ENCODE measurements at regions not wholly inside any gene's neighbourhood (a gene's known extent, or its start where the extent isn't known, plus 50 kb on each side); places are given as distances from the start of the nearest gene placed in this dataset.
"Not testable (repeated sequence)": the region's sequence is repeated elsewhere in the genome, so short reads cannot be mapped to it uniquely, and the experiment has no call there.

- DNase-seq (ENCODE audit: low read depth, low spot score), result not testable (repeated sequence)
Measured at GRCh38 chr18:5830902-5831301, 64.4 kb downstream of the TMEM200C start.

- no peak for DNase-seq (ENCODE audit: low read depth, low spot score)
Measured at GRCh38 chr18:5828913-5829312, 66.4 kb downstream of the TMEM200C start.

GRCh38 chr18:5825663-5826062 lies 69.7 kb downstream of the TMEM200C start:
- DNase-seq (ENCODE audit: low read depth, low spot score), result no peak

- DNase-seq (ENCODE audit: low read depth, low spot score), result peak; percentile 18
Measured at GRCh38 chr18:5824370-5824984, 70.8 kb downstream of the TMEM200C start.

GRCh38 chr18:5817816-5818215 lies 77.5 kb downstream of the TMEM200C start:
- DNase-seq (ENCODE audit: low read depth, low spot score), result no peak

GRCh38 chr18:5806860-5807259 lies 88.5 kb downstream of the TMEM200C start:
- DNase-seq (ENCODE audit: low read depth, low spot score), result no peak

GRCh38 chr18:5787936-5788335 lies 107.4 kb downstream of the TMEM200C start:
- no peak for DNase-seq (ENCODE audit: low read depth, low spot score)

GRCh38 chr18:5779922-5780321 lies 115.4 kb downstream of the TMEM200C start:
- no peak for DNase-seq (ENCODE audit: low read depth, low spot score)

GRCh38 chr18:5772306-5773105 lies 122.8 kb downstream of the TMEM200C start:
- DNase-seq (ENCODE audit: low read depth, low spot score), result no peak

GRCh38 chr18:5771343-5771742 lies 124.0 kb downstream of the TMEM200C start:
- DNase-seq (ENCODE audit: low read depth, low spot score), result no peak

GRCh38 chr18:5770176-5770575 lies 125.1 kb downstream of the TMEM200C start:
- DNase-seq (ENCODE audit: low read depth, low spot score), result peak; percentile 27

- no peak for DNase-seq (ENCODE audit: low read depth, low spot score)
Measured at GRCh38 chr18:5768454-5768853, 126.9 kb downstream of the TMEM200C start.

GRCh38 chr18:5759194-5759593 lies 136.1 kb downstream of the TMEM200C start:
- no peak for DNase-seq (ENCODE audit: low read depth, low spot score)

- DNase-seq (ENCODE audit: low read depth, low spot score), result no peak
Measured at GRCh38 chr18:5756823-5757222, 138.5 kb downstream of the TMEM200C start.

- DNase-seq (ENCODE audit: low read depth, low spot score), result no peak
Measured at GRCh38 chr18:5747678-5748077, 147.6 kb downstream of the TMEM200C start.

- no peak for DNase-seq (ENCODE audit: low read depth, low spot score)
Measured at GRCh38 chr18:5746844-5747243, 148.5 kb downstream of the TMEM200C start.

- no peak for DNase-seq (ENCODE audit: low read depth, low spot score)
Measured at GRCh38 chr18:5744659-5745058, 150.7 kb downstream of the TMEM200C start.

- no peak for DNase-seq (ENCODE audit: low read depth, low spot score)
Measured at GRCh38 chr18:5738526-5738925, 156.8 kb downstream of the TMEM200C start.

GRCh38 chr18:5732318-5732717 lies 163.0 kb downstream of the TMEM200C start:
- no peak for DNase-seq (ENCODE audit: low read depth, low spot score)

GRCh38 chr18:5729983-5730699 lies 165.2 kb downstream of the TMEM200C start:
- DNase-seq (ENCODE audit: low read depth, low spot score), result no peak

- peak; percentile 5 for DNase-seq (ENCODE audit: low read depth, low spot score)
Measured at GRCh38 chr18:5728531-5728930, 166.8 kb downstream of the TMEM200C start.

GRCh38 chr18:5726011-5726410 lies 169.3 kb downstream of the TMEM200C start:
- no peak for DNase-seq (ENCODE audit: low read depth, low spot score)

- DNase-seq (ENCODE audit: low read depth, low spot score), result no peak
Measured at GRCh38 chr18:5721924-5722323, 173.4 kb downstream of the TMEM200C start.
